ENCODE measurements at regions not wholly inside any gene's neighbourhood (a gene's known extent, or its start where the extent isn't known, plus 50 kb on each side); places are given as distances from the start of the nearest gene placed in this dataset.

DNA sequence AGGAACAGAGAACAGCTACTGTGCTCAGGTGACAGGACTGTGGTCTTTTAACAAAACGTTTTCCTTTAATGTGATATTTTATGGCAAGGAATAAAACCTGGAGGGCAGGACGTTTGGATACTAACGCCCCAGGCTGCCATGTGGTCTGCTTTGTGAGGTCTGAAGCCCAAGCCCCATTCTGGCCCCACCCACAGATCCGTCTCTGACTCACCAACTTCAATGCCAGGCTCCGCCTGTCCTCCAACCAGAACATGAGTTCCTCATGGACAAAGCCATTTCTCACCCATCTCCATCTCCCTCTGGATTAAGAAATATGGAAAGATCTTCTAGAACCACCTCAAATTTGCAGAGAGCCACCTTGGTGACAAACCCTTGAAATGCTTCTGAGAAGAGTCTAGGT, 148.8 kb downstream of the CRYBB2 start:
- no peak for DNase-seq (ENCODE audit: low spot score)
- TF ChIP-seq, protein P1, sequence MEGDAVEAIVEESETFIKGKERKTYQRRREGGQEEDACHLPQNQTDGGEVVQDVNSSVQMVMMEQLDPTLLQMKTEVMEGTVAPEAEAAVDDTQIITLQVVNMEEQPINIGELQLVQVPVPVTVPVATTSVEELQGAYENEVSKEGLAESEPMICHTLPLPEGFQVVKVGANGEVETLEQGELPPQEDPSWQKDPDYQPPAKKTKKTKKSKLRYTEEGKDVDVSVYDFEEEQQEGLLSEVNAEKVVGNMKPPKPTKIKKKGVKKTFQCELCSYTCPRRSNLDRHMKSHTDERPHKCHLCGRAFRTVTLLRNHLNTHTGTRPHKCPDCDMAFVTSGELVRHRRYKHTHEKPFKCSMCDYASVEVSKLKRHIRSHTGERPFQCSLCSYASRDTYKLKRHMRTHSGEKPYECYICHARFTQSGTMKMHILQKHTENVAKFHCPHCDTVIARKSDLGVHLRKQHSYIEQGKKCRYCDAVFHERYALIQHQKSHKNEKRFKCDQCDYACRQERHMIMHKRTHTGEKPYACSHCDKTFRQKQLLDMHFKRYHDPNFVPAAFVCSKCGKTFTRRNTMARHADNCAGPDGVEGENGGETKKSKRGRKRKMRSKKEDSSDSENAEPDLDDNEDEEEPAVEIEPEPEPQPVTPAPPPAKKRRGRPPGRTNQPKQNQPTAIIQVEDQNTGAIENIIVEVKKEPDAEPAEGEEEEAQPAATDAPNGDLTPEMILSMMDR (IDR thresholded peaks at IDR 0.05; ENCODE audit: extremely low read depth, insufficient read depth, missing control alignments): no peak
- in situ Hi-C loops (cut with MboI; ENCODE audit: low pct_unique_long_range_greater_than_20kb, low sequenced_read_pairs, unreplicated experiment): no loop called here

DNA sequence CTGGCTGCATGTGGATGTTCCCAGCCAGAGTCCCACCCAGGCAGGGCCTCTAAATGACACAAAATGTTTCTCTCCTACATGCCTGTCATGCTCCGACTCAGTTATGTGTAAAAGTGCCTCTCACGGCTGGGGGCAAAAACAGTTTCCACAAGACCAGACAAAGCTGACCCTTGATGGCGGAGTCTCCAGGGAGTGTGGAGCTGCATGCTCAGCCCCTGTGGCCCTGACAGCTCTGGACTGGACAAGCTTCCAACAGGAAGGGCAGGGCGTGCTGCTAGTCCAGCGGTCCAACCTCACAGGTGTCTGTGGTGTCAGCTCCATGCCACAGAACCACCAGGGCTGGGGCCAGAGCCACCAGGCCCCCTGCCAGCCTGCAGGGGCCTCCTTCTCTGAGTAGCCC, 149.6 kb downstream of the CRYBB2 start:
- in situ Hi-C loops (cut with MboI; ENCODE audit: low pct_unique_long_range_greater_than_20kb, low sequenced_read_pairs, unreplicated experiment): no loop called here
- no peak for DNase-seq (ENCODE audit: low spot score)
- TF ChIP-seq, protein P1 (IDR thresholded peaks at IDR 0.05; ENCODE audit: extremely low read depth, insufficient read depth, missing control alignments): no peak

DNA sequence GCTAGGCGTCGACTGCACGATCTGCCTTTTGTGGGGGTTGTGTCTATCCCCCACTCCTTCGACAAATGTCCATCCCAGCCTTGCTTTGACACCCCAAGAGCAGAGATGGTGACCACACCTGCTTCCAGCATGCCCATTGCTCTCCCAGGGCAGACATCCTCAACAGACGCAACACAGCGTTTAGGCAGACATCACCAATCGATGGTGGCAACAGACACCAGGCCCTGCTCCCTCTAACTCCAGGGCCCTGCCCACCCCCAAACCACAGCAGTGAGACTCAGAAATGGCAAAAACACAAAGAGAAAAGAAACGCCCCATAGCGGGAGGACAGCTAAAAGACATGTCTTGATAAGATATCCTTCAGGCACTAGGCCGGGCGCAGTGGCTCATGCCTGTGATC, 150.9 kb downstream of the CRYBB2 start:
- TF ChIP-seq, protein P1 (IDR thresholded peaks at IDR 0.05; ENCODE audit: extremely low read depth, insufficient read depth, missing control alignments): no peak
- no peak for DNase-seq (ENCODE audit: low spot score)
- in situ Hi-C loops (cut with MboI; ENCODE audit: low pct_unique_long_range_greater_than_20kb, low sequenced_read_pairs, unreplicated experiment): no loop called here

DNA sequence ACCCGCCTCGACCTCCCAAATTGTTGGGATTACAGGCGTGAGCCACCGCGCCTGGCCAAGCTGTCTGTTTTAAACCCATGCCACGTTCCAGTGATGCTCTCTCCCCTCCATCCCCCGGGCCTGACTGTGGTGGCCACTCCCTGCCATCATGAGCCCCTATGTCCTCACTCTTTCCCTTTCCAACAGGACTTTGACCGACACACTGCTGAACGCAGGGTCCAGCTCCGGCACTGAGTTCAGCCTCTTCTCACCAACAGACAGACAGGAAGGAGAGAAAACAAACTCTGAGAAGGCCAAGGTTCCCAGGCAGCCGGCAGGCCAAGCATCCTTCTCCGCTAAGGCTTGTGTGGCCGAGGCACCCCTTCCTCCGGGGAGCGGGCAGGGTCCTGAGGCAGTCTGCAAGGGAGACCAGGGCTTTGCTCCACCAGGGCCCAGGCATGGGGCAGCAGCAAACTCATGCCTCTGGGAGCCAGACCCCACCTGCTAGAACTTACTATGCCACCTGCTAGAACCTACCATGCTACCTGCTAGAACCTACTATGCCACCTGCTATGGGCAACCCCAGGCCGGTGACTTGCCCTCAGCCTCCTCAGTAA, 152.7 kb downstream of the CRYBB2 start:
- DNase-seq (ENCODE audit: low spot score): no peak
- in situ Hi-C loops (cut with MboI; ENCODE audit: low pct_unique_long_range_greater_than_20kb, low sequenced_read_pairs, unreplicated experiment): no loop called here
- TF ChIP-seq, protein P1 (IDR thresholded peaks at IDR 0.05; ENCODE audit: extremely low read depth, insufficient read depth, missing control alignments): no peak

DNA sequence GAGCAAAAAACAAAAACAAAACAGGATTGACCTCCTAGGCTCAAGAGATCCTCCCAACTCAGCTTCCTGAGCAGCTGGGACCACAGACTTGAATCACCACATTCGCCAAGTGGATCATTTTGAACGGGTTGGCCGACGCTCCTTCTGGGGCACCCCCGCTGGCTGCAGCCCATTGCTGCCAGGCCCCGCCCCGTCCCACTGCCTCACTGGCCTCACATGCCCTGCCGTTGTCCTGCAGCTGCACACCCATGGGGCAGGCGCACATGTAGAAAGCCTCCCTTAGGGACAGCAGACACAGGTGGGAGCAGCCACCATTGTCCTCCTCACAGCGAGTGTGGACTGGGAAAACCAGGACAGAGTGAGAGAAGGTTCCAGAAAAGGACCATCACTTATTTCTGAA, 154.5 kb downstream of the CRYBB2 start:
- in situ Hi-C loops (cut with MboI; ENCODE audit: low pct_unique_long_range_greater_than_20kb, low sequenced_read_pairs, unreplicated experiment): no loop called here
- TF ChIP-seq, protein P1 (IDR thresholded peaks at IDR 0.05; ENCODE audit: extremely low read depth, insufficient read depth, missing control alignments): no peak

DNA sequence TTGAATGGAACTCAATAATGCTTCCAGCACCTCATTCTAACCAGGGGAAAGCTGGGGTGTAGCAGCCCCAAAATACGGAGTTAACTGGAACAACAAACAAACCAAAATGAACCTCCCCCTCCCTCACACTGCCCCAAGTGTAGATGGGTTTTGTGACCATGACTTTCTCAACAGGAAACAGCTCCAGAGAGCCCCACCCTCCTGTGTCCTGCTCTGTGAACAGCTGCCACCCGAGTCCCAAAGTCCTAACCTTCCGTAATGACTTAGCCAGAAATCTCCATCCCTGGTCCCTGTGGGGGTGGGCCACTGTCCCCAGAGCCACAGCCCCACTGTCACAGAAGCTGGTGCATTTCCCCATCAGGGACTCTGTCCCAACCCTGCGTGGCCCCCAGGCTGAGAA, 155.4 kb downstream of the CRYBB2 start:
- no peak for DNase-seq (ENCODE audit: low spot score)
- in situ Hi-C loops (cut with MboI; ENCODE audit: low pct_unique_long_range_greater_than_20kb, low sequenced_read_pairs, unreplicated experiment): no loop called here
- TF ChIP-seq, protein P1 (IDR thresholded peaks at IDR 0.05; ENCODE audit: extremely low read depth, insufficient read depth, missing control alignments): no peak

More for the DNA sequence above, 154.5 kb downstream of the CRYBB2 start:
- DNase-seq (ENCODE audit: low spot score): no peak

All from GM13977 (cell line).